ENCODE measurements at regions not wholly inside any gene's neighbourhood (a gene's known extent, or its start where the extent isn't known, plus 50 kb on each side); places are given as distances from the start of the nearest gene placed in this dataset.

DNA sequence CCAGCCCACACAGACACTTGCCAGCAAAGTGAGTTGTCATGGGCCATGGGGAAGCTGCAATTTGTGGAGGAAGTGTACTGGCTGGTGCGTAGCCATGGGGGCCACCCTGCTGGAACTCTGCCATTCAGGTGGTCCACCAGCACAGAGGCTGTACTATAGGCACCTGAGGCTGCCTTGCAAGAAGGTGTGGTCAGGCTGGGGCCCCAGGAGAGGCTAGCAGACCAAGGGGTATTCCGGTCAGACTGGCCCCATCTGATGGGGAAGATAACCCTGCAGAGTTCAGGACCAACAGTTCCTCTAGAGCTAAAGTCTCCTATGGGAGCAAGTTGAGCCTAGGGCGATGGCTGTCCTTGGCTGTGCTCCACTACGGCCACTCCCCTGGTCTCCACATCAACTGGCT, 136.1 kb downstream of the DCAF12L2 start:
- no peak overlapping the region for H3K4me3 ChIP-seq
- H3K36me3 ChIP-seq, result no peaks in the 10 kb centered on the region
- DNase-seq (ENCODE audit: low spot score in 2 of 2), result no peak
- H3K9me3 ChIP-seq, result no peaks in the 10 kb centered on the region
- no peak overlapping the region for H3K27ac ChIP-seq
- no peaks in the 10 kb centered on the region for H3K4me1 ChIP-seq
- no peak for TF ChIP-seq POLR2AphosphoS5 (IDR thresholded peaks at IDR 0.05)
- TF ChIP-seq, protein P1, sequence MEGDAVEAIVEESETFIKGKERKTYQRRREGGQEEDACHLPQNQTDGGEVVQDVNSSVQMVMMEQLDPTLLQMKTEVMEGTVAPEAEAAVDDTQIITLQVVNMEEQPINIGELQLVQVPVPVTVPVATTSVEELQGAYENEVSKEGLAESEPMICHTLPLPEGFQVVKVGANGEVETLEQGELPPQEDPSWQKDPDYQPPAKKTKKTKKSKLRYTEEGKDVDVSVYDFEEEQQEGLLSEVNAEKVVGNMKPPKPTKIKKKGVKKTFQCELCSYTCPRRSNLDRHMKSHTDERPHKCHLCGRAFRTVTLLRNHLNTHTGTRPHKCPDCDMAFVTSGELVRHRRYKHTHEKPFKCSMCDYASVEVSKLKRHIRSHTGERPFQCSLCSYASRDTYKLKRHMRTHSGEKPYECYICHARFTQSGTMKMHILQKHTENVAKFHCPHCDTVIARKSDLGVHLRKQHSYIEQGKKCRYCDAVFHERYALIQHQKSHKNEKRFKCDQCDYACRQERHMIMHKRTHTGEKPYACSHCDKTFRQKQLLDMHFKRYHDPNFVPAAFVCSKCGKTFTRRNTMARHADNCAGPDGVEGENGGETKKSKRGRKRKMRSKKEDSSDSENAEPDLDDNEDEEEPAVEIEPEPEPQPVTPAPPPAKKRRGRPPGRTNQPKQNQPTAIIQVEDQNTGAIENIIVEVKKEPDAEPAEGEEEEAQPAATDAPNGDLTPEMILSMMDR (IDR thresholded peaks at IDR 0.05), result no peak
- H3K27me3 ChIP-seq, result no peaks in the 10 kb centered on the region
- intact Hi-C loops (cut with DNase I; ENCODE audit: low total_unique reads), result no loop called here

- TF ChIP-seq, protein P1 (IDR thresholded peaks at IDR 0.05), result no peak
- no peak for TF ChIP-seq POLR2AphosphoS5 (IDR thresholded peaks at IDR 0.05)
- no peak for TF ChIP-seq POLR2A (IDR thresholded peaks at IDR 0.05)
- intact Hi-C loops (cut with DNase I; ENCODE audit: low total_unique reads), result no loop called here
Observed at GRCh38 chrX:126063984-126064383, 102.1 kb downstream of the DCAF12L2 start.

GRCh38 chrX:126064901-126065541, 101.1 kb downstream of the DCAF12L2 start:
- intact Hi-C loops (cut with DNase I; ENCODE audit: low total_unique reads), result no loop called here
- DNase-seq (ENCODE audit: low spot score in 2 of 2), result no peak
- Histone ChIP-seq H3K9me3 (peaks cover 0 to 6% of the 10 kb centered on the region in 2 donors), H3K4me1 (no peaks in the 10 kb centered on the region), H3K27me3 (no peaks in the 10 kb centered on the region), H3K27ac (no peak overlapping the region), H3K36me3 (no peaks in the 10 kb centered on the region), H3K4me3 (no peak overlapping the region)
- TF ChIP-seq, protein P1 (IDR thresholded peaks at IDR 0.05), result no peak
- TF ChIP-seq POLR2AphosphoS5 (IDR thresholded peaks at IDR 0.05) (no peak), POLR2A (IDR thresholded peaks at IDR 0.05) (no peak)

More at GRCh38 chrX:126063984-126064383, 102.1 kb downstream of the DCAF12L2 start:
- no peak for DNase-seq (ENCODE audit: low spot score in 2 of 2)
- no peak overlapping the region for H3K4me3 ChIP-seq
- H3K9me3 ChIP-seq, result peaks cover 0 to 6% of the 10 kb centered on the region in 2 donors
- H3K36me3 ChIP-seq, result no peaks in the 10 kb centered on the region
- no peaks in the 10 kb centered on the region for H3K4me1 ChIP-seq
- H3K27me3 ChIP-seq, result no peaks in the 10 kb centered on the region
- H3K27ac ChIP-seq, result no peak overlapping the region

- H3K36me3 ChIP-seq, result no peaks in the 10 kb centered on the region
- no peak overlapping the region for H3K4me3 ChIP-seq
- TF ChIP-seq, protein P1 (IDR thresholded peaks at IDR 0.05), result no peak
- TF ChIP-seq POLR2AphosphoS5 (IDR thresholded peaks at IDR 0.05) (no peak), POLR2A (IDR thresholded peaks at IDR 0.05) (no peak)
- peaks cover 0 to 6% of the 10 kb centered on the region in 2 donors for H3K9me3 ChIP-seq
- H3K27me3 ChIP-seq, result no peaks in the 10 kb centered on the region
- intact Hi-C loops (cut with DNase I; ENCODE audit: low total_unique reads), result no loop called here
- no peak overlapping the region for H3K27ac ChIP-seq
- no peaks in the 10 kb centered on the region for H3K4me1 ChIP-seq
- no peak for DNase-seq (ENCODE audit: low spot score in 2 of 2)
Observed at GRCh38 chrX:126065901-126066660, 100.0 kb downstream of the DCAF12L2 start.
